ENCODE measurements at regions not wholly inside any gene's neighbourhood (a gene's known extent, or its start where the extent isn't known, plus 50 kb on each side); places are given as distances from the start of the nearest gene placed in this dataset.
"Not testable (repeated sequence)": the region's sequence is repeated elsewhere in the genome, so short reads cannot be mapped to it uniquely, and the experiment has no call there.

GRCh38 chr2:147149575-147150240, 695.1 kb upstream of the ACVR2A start:
- WGBS, 3 donors: 60 to 68% (median 64%) methylated on average over 16 of the region's 16 CpGs
- intact Hi-C loops (cut with DNase I): no loop called here
- Histone ChIP-seq H3K27ac (no peak overlapping the region), H3K4me3 (no peak overlapping the region), H3K27me3 (ENCODE audit: insufficient read depth in 3 of 3, low read length in 2 of 3) (no peaks in the 10 kb centered on the region), H3K4me1 (no peaks in the 10 kb centered on the region), H3K9me3 (no peaks in the 10 kb centered on the region), H3K36me3 (ENCODE audit: insufficient read depth in 1 of 2, low read depth in 1 of 2) (no peaks in the 10 kb centered on the region)
- DNase-seq: no peak
- no peak for ATAC-seq
- TF ChIP-seq CTCF (IDR thresholded peaks at IDR 0.05): no peak

DNA sequence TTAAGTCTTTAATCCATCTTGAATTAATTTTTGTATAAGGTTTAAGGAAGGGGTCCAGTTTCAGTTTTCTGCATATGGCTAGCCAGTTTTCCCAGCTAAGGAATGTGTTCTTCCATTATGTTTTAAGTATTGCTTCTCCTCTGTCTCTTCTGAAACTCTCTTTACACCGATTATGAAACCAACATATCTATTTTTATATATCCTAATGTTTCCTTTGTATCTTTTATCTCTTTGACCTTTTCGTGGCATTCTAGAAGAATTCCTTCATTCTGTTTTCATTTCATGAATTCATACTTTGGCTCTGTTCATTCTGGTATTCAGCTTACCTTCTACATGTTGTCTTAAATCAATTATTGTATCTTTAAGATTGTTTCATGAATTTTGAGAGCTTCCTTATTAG, 697.0 kb upstream of the ACVR2A start:
- Histone ChIP-seq H3K27ac (no peak overlapping the region), H3K36me3 (ENCODE audit: insufficient read depth in 1 of 2, low read depth in 1 of 2) (no peaks in the 10 kb centered on the region), H3K27me3 (ENCODE audit: insufficient read depth in 3 of 3, low read length in 2 of 3) (no peaks in the 10 kb centered on the region), H3K4me3 (no peak overlapping the region), H3K9me3 (no peaks in the 10 kb centered on the region), H3K4me1 (no peaks in the 10 kb centered on the region)
- ATAC-seq (no peak), DNase-seq (no peak)
- 61 to 64% (median 61%) methylated on average over 2 of the region's 2 CpGs for WGBS, 3 donors
- TF ChIP-seq CTCF (IDR thresholded peaks at IDR 0.05): no peak
- intact Hi-C loops (cut with DNase I): no loop called here

DNA sequence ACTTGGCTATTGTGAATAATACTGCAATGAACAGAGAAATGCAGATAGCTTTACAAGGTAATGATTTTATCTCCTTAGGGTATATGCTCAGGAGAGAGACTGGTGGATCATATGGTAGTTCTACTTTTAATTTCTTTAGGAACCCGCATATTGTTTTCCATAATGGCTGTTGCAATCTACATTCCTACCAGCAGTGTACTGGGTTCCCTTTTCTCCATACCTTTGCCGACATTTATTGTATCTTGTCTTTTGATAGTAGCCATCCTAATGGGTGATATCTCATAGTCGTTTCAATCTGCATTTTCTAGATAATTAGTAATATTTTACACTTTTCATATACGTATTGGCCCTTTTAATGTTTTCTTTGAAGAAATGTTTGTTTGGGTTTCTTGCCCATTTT, 702.9 kb upstream of the ACVR2A start:
- Histone ChIP-seq H3K36me3 (ENCODE audit: insufficient read depth in 1 of 2, low read depth in 1 of 2) (no peaks in the 10 kb centered on the region), H3K4me1 (no peaks in the 10 kb centered on the region), H3K9me3 (no peaks in the 10 kb centered on the region), H3K27me3 (ENCODE audit: insufficient read depth in 3 of 3, low read length in 2 of 3) (no peaks in the 10 kb centered on the region), H3K27ac (no peak overlapping the region), H3K4me3 (no peak overlapping the region)
- no peak for DNase-seq
- no peak for ATAC-seq
- intact Hi-C loops (cut with DNase I): no loop called here
- 89 to 94% (median 90%) methylated on average over 4 of the region's 4 CpGs for WGBS, 3 donors
- TF ChIP-seq CTCF (IDR thresholded peaks at IDR 0.05): no peak

DNA sequence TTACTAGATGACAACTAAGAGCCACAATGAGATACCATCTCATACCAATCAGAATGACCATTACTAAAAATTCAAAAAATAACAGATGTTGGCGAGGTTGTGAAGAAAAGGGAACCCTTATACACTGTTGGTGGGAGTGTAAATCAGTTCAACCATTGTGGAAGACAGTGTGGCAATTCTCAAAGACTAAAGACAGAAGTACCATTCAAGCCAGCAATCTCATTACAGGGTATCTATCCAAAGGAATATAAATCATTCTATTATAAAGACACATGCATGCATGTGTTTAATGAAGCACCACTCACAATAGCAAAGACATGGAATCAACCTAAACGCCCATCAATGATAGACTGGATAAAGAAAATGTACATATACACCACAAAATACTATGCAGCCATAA, 705.1 kb upstream of the ACVR2A start:
- H3K27me3 ChIP-seq (ENCODE audit: insufficient read depth in 3 of 3, low read length in 2 of 3); H3K27ac ChIP-seq; H3K4me3 ChIP-seq; intact Hi-C loops (cut with DNase I); H3K36me3 ChIP-seq (ENCODE audit: insufficient read depth in 1 of 2, low read depth in 1 of 2); DNase-seq; H3K9me3 ChIP-seq; ATAC-seq; H3K4me1 ChIP-seq: not testable (repeated sequence)
- 83 to 85% (median 84%) methylated on average over 2 of the region's 2 CpGs for WGBS, 3 donors

DNA sequence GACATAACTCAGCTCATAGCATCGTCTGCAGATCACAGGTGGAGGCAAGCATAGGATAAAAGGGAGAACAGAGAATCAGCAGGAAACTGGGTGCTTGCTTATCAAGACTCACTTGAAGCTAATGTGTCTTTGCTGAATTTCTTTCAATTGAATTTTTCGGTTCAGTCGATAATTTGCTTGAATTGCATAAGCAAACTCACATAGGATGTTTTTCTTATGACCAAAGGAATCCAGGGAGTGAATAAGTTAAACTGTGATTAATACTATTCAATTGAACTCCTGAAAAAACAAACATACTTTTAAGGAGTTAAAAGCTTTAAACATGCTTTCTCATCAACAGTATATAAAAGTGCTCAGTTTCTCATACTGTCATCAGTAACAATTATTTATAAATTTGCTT, 707.1 kb upstream of the ACVR2A start:
- WGBS, 3 donors: 87 to 92% (median 90%) methylated on average over 3 of the region's 3 CpGs
- ATAC-seq: no peak
- Histone ChIP-seq H3K4me1 (no peaks in the 10 kb centered on the region), H3K27me3 (ENCODE audit: insufficient read depth in 3 of 3, low read length in 2 of 3) (no peaks in the 10 kb centered on the region), H3K27ac (no peak overlapping the region), H3K36me3 (ENCODE audit: insufficient read depth in 1 of 2, low read depth in 1 of 2) (no peaks in the 10 kb centered on the region), H3K9me3 (no peaks in the 10 kb centered on the region), H3K4me3 (no peak overlapping the region)
- intact Hi-C loops (cut with DNase I): no loop called here
- no peak for DNase-seq
- TF ChIP-seq CTCF (IDR thresholded peaks at IDR 0.05): no peak

Data from psoas muscle (tissue), 7 donors.